ENCODE measurements at regions not wholly inside any gene's neighbourhood (a gene's known extent, or its start where the extent isn't known, plus 50 kb on each side); places are given as distances from the start of the nearest gene placed in this dataset.

- DNase-seq: no peak
These were observed 133.7 kb upstream of the IFNGR1 start for GRCh38 chr6:137352859-137353258.

DNA sequence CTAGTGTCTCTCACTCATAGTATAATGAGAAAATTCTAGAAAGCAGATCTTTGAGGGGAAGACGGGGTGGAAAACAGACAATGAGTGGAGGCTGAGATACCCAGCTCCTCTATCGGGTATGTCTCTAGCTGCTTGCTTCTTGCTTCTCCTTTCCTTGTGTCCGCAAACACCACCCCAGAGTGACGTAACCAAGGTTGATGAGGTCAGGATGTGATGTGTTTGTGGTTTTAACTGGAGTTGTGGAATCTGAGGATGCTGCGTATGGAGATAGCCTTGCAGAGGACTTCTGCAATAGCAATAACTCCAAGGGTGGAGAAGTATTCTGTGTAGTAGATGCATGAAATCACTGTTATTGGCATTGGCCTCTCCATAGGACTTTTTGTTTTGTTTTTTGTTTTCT is 132.7 kb upstream of the IFNGR1 start:
- DNase-seq: no peak

DNA sequence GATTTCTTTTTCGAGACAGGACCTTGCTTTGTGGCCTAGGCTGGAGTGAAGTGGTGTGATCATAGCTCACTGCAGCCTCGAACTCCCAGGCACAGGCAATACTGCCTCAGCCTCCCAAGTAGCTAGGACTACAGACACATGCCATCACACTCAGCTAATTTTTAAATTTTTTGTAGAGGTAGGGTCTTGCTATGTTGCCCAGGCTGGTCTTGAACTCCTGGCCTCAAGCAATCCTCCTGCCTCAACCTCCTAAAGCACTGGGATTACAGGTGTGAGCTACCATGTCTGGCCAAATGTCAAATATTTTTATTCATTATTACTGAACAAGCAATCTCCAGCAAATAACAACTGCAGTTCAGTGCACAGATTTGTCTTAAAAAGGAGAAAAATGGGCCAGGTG is 131.7 kb upstream of the IFNGR1 start:
- no peak for DNase-seq

DNA sequence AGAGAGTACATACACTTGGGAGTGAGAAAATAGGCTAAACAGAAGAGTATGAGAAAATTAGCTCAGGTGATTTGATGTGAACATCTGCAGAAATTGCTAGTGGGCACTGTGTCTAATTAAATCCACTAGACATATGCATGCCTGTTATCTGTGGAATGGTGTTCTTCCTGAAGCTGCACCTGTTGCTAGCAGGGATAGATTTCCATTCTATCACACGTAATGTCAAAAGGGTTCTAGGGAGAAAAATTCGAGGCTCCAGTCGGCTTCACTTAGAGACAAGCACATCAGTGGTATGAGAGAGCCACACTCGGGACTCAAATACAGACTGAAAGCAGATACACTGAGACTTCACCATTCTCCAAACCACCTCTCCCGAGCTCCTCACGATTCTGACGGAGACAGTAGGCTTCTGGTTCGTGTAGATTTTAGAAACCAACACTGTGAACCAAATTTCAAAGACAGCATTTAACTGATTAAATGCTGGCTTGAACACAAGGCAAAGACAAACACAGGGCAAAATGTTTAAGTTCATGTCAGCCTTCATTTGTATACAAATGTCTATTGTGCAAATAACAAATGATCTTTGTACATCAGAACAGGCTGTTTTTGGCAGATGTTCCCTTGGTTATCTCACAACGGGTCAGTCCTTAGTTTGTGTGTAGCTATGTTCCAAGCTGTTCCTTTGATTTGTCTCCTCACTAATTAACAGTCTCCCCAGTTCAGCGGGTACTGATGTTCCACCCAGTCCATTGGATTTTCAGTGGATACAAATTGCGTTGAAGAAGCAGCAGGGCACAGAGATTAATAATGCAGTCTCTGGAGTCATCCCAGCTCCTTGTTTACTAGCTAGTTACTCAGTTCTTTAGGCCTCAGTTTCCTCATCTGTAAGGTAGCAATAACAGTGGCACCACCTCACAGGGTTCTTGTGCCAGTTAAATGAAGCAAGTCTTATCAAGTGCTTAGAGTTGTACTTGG is 131.0 kb upstream of the IFNGR1 start:
- no peak for DNase-seq

DNA sequence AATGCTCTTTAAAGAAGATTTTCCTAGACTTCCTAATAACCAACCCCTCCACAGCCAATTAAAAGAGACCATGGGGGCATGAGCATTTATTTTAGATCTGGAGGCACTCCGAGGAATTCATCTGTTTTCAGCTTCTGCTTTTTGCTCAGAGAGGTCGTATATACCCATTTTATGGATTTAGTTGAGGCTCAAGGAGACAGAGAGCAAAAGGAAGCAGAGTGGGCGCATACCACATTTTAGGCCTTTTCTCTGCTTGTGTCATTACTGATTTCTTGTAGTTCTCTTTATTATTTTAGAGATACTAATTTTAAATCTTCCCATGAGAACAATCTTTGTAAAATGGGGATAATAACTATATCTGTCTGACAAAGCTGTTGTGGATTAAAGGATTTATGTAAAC is 129.6 kb upstream of the IFNGR1 start:
- no peak for DNase-seq

DNA sequence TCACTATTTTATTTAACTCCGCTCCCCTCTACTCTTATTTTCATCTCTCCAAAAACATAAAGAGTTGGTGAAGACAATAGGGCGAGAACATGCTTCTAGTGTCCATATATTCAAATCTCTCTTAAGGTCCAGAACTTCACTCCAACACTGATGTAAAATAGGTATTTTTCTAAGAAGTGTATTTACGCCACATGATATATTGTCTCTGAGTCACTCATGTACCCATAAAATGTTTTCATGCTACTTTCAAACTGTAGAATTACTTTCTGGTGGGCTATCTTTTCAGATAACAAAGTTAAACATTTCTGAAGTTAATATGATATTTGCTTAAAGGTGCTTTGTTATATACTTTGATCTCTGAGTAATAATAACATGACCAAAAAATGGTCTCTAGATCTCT is 124.1 kb upstream of the IFNGR1 start:
- DNase-seq: no peak

DNA sequence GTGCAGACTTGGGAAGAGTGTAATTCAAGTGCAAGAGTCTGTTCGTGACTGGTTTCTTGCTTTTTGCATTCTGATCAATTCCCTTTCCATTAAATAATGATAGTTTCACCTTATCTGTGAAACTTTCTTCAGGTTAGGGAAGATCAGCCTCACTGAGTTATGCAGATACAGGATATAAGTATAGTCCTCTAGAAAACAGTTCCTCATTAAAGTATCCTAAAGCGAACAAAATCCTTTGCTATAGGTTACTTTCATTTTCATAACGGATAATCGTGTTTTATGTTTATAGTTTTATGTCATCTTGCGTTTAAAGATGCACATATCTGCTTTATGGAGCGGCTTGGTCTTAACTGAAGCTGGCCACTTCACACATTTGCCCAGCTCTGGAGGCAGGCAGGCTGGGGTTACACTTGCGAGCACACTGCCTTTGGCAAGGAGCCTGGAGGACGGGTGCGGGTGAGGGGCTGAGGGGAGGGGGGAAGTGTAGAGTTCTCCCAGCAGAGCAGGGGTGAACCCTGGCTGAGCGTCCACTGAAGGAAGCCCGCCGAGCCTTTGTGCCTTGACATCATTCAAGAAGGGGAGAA is 123.5 kb upstream of the IFNGR1 start:
- no peak for DNase-seq

DNA sequence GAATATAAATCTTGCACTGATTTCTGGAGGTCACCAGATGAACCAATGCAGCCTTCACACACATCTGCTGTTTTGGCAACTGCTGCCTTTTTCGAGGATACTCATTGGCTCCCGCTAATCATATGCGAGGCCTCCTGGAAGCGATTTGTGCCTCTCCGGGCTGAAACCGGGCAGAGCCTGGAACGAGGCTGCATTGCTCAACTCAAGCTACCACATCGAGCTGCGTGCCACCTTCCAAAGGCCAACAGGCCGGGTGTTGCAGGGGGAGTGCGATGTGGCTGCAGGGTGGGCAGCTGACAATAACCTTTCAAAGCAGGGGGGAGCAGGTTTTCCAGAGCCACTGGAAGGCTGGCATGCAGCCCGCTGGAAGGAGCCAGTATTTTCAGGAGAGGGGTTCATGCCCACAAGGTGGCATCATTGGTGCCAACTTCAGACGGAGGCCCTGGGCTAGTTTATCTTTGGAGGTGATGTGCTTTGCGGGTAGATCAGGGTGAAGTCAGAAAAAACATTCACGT is 122.6 kb upstream of the IFNGR1 start:
- no peak for DNase-seq

- no peak for DNase-seq
These were observed 120.9 kb upstream of the IFNGR1 start for GRCh38 chr6:137339929-137340559.

GRCh38 chr6:137334884-137335283 is 115.7 kb upstream of the IFNGR1 start:
- no peak for DNase-seq

DNA sequence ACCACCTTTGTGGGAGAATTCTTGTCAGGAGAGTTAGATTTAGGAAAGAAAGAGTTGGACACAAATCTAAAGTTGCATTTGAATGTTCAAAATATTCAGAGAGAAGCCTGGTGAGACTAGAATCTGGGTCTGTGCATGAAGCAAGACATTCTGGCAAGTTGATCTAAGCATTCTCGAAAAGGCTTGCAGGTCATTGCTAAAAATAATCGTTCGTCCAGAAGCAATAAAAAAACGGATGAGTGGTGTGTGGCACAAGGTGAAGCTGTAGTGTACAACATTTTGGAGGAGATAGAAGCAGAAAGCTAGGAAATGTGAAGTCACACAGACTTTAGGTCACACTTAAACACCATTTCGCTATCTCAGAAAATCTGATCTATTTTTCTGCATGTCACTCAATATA is 114.9 kb upstream of the IFNGR1 start:
- DNase-seq: no peak

GRCh38 chr6:137332637-137333280 is 113.6 kb upstream of the IFNGR1 start:
- no peak for DNase-seq

DNA sequence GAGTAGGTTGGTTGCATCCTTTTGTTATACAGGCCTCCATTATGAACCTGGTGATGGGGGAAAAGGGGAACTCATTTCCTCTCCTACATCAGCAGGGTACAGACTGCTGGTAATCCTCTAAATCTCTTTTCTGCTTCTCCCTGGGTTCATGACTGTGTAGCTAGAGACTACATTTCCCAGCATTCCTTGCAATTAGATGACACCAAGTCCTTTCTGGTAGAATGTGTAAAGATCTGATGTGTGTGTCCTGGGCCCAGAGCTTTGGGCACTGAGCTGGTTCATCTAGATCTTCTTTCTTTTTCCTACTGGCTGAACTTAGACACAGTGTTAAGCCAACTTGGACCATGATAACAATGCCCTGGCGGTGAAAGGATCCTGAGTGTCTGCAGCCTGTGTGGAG is 104.7 kb upstream of the IFNGR1 start:
- DNase-seq: no peak

DNA sequence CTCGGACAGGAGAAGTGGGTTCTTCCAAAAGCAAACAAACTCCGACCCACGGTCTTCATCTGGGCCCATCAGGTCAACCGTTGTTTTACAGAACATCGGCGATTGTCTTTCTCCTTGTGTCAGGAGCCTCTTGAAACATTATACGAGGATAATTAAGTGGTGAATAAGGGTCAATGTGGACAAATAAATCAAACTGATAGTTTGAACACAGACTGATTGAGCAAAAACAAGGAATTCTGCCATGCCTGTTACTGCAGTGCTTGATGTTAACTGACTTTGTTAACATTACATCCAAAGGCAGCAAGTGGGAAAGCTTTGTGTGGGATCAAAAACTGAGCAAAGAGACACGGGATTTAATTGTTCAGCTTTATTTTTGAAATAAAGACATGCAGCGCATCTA is 101.1 kb upstream of the IFNGR1 start:
- no peak for DNase-seq

GRCh38 chr6:137316626-137317025 is 97.4 kb upstream of the IFNGR1 start:
- no peak for DNase-seq

DNA sequence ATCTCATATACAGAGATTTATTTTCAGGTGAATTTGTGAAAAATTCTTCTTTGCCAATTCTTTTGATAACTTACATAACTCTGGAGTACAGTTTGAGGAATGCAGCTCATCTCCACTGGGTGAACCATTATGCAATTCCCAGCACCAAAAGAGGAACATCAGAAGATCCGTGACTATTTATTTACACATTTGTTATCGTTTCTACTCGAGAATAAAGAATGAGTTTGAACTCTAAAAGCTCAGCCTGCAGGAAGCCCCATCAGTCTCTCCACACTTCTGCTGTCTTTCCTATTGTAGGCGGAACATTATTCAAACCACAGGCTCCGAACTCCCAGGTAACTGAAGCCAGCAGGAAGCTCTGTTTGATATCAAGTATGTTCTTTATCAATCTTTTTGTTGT is 95.9 kb upstream of the IFNGR1 start:
- no peak for DNase-seq

GRCh38 chr6:137313928-137314855 is 95.0 kb upstream of the IFNGR1 start:
- peak; percentile 65 for DNase-seq

- DNase-seq: no peak
These were observed 94.0 kb upstream of the IFNGR1 start for GRCh38 chr6:137313211-137313610.

GRCh38 chr6:137311940-137312339 is 92.8 kb upstream of the IFNGR1 start:
- DNase-seq: no peak

- DNase-seq: peak; percentile 31
These were observed 90.0 kb upstream of the IFNGR1 start for GRCh38 chr6:137309078-137309762.

- DNase-seq: no peak
These were observed 88.1 kb upstream of the IFNGR1 start for GRCh38 chr6:137307163-137307854.
